HEK293 (cell line): ENCODE measurements at regions not wholly inside any gene's neighbourhood (a gene's known extent, or its start where the extent isn't known, plus 50 kb on each side); places are given as distances from the start of the nearest gene placed in this dataset.

ENCODE experiments used
- CTCF ChIA-PET: fragments of 350-600 bp; formaldehyde crosslinking; extraction: SDS; loops from one replicate; lab custom pipeline; 2021; ENCODE audit warnings: antibody characterized with exemption; lab: Yijun Ruan, JAX
- POLR2A ChIA-PET: fragments of 300-600 bp; formaldehyde crosslinking; extraction: SDS; loops from one replicate; lab custom pipeline; 2020; ENCODE audit warnings: antibody characterized with exemption, inconsistent platforms; lab: Yijun Ruan, JAX
- H3K27ac ChIP-seq: fragments of 200-500 bp; sonication (Bioruptor generic); 2 replicates; pipeline ENCODE4 v1.5.1; 2014; ENCODE audit warnings: low read depth, low read length, control low read depth, inconsistent platforms; ENCODE audit errors: extremely low read depth
- H3K36me3 ChIP-seq, 2 experiments: fragments of 200-500 bp in 1 of 2; sonication (Bioruptor generic) in 1 of 2; 1 replicate in 1 of 2; 2 replicates in 1 of 2; pipeline ENCODE4 v1.5.1; 2014 to 2017; ENCODE audit warnings: inconsistent platforms in 2 of 2, low read length in 2 of 2; ENCODE audit not compliant: control insufficient read depth in 2 of 2, insufficient read depth in 1 of 2
- H3K4me1 ChIP-seq: fragments of 200-500 bp; sonication (Bioruptor generic); 2 replicates; pipeline ENCODE4 v1.5.1; 2014; ENCODE audit warnings: mild to moderate bottlenecking, low read length, inconsistent platforms; ENCODE audit not compliant: control insufficient read depth, insufficient read depth
- H3K4me3 ChIP-seq: 2 replicates; pipeline ENCODE4 v1.5.1; 2011; ENCODE audit warnings: low read depth, mild to moderate bottlenecking, control low read depth, low read length, moderate library complexity
- H3K9me3 ChIP-seq: fragments of 200-500 bp; sonication (Bioruptor generic); 2 replicates; pipeline ENCODE4 v1.5.1; 2014; ENCODE audit warnings: low read depth, low read length, inconsistent platforms; ENCODE audit not compliant: control insufficient read depth, insufficient read depth
- HOXD13 ChIP-seq: sonication (generic); formaldehyde crosslinking; IDR thresholded peaks from 2 replicates; pipeline ENCODE4 v1.8.0; 2022; ENCODE audit warnings: missing genetic modification reagents, borderline replicate concordance
- KLF10 ChIP-seq: fragments of 450-650 bp; IDR thresholded peaks from 2 replicates; pipeline ENCODE4 v1.5.1; 2018; ENCODE audit warnings: missing biosample characterization, mild to moderate bottlenecking, missing genetic modification characterization
- KLF17 ChIP-seq: fragments of 450-650 bp; formaldehyde crosslinking; IDR thresholded peaks from 2 replicates; pipeline ENCODE4 v1.5.1; 2016; ENCODE audit warnings: missing biosample characterization, missing genetic modification characterization
- KLF7 ChIP-seq: fragments of 450-650 bp; formaldehyde crosslinking; IDR thresholded peaks from 2 replicates; pipeline ENCODE4 v1.5.1; 2016; ENCODE audit warnings: missing biosample characterization, missing genetic modification characterization, borderline replicate concordance
- WT1 ChIP-seq: fragments of 450-650 bp; formaldehyde crosslinking; IDR thresholded peaks from 2 replicates; pipeline ENCODE4 v1.5.1; 2016; ENCODE audit warnings: missing biosample characterization, missing genetic modification characterization
- YY2 ChIP-seq: fragments of 450-650 bp; formaldehyde crosslinking; IDR thresholded peaks from 2 replicates; pipeline ENCODE4 v1.5.1; 2016; ENCODE audit warnings: missing biosample characterization, missing genetic modification characterization
- ZBTB17 ChIP-seq: fragments of 450-650 bp; formaldehyde crosslinking; IDR thresholded peaks from 2 replicates; pipeline ENCODE4 v1.5.1; 2016; ENCODE audit warnings: missing biosample characterization, missing genetic modification characterization
- ZFHX2 ChIP-seq: fragments of 450-650 bp; formaldehyde crosslinking; conservative IDR thresholded peaks from 2 replicates; pipeline ENCODE4 v1.5.1; 2016; ENCODE audit warnings: missing biosample characterization, missing genetic modification characterization
- ZFP3 ChIP-seq: fragments of 450-650 bp; formaldehyde crosslinking; IDR thresholded peaks from 2 replicates; pipeline ENCODE4 v1.5.1; 2016; ENCODE audit warnings: low read depth, missing biosample characterization, missing genetic modification characterization
- ZNF10 ChIP-seq: fragments of 450-650 bp; formaldehyde crosslinking; IDR thresholded peaks from 2 replicates; pipeline ENCODE4 v1.5.1; 2017; ENCODE audit warnings: missing biosample characterization, missing genetic modification characterization
- ZNF148 ChIP-seq: fragments of 450-650 bp; formaldehyde crosslinking; IDR thresholded peaks from 2 replicates; pipeline ENCODE4 v1.5.0; 2017; ENCODE audit warnings: missing biosample characterization, missing genetic modification characterization, borderline replicate concordance
- ZNF221 ChIP-seq: fragments of 450-650 bp; formaldehyde crosslinking; IDR thresholded peaks from 2 replicates; pipeline ENCODE4 v1.5.1; 2017; ENCODE audit warnings: missing biosample characterization, missing genetic modification characterization, borderline replicate concordance
- ZNF398 ChIP-seq: fragments of 450-650 bp; formaldehyde crosslinking; IDR thresholded peaks from 2 replicates; pipeline ENCODE4 v1.5.1; 2017; ENCODE audit warnings: missing biosample characterization, missing genetic modification characterization
- ZNF621 ChIP-seq: fragments of 450-650 bp; formaldehyde crosslinking; IDR thresholded peaks from 2 replicates; pipeline ENCODE4 v1.5.1; 2017; ENCODE audit warnings: missing biosample characterization, missing genetic modification characterization
- ZNF629 ChIP-seq: fragments of 450-650 bp; formaldehyde crosslinking; IDR thresholded peaks from 2 replicates; pipeline ENCODE4 v1.5.1; 2017; ENCODE audit warnings: missing biosample characterization, missing genetic modification characterization
- ZNF658 ChIP-seq: fragments of 450-650 bp; formaldehyde crosslinking; IDR thresholded peaks from 2 replicates; pipeline ENCODE4; 2016; ENCODE audit warnings: missing biosample characterization, missing genetic modification characterization
- ZNF777 ChIP-seq: fragments of 450-650 bp; formaldehyde crosslinking; IDR thresholded peaks from 2 replicates; pipeline ENCODE4 v1.5.1; 2017; ENCODE audit warnings: missing biosample characterization, missing genetic modification characterization, borderline replicate concordance
- ZNF792 ChIP-seq: fragments of 450-650 bp; formaldehyde crosslinking; IDR thresholded peaks from 2 replicates; pipeline ENCODE4 v1.5.1; 2016; ENCODE audit warnings: missing biosample characterization, missing genetic modification characterization
- TF ChIP-seq, protein P1 (sequence below): fragments of 450-650 bp; IDR thresholded peaks from 2 replicates; pipeline ENCODE4 v1.5.1; 2018; ENCODE audit warnings: missing biosample characterization, missing genetic modification characterization
- TF ChIP-seq, protein P2 (sequence below): fragments of 450-650 bp; formaldehyde crosslinking; IDR thresholded peaks from 2 replicates; pipeline ENCODE4 v1.5.1; 2016; ENCODE audit warnings: missing biosample characterization, missing genetic modification characterization

- TF ChIP-seq ZNF792 (tag by site-specific recombination) (no peak), KLF10 (tag by site-specific recombination) (no peak)
- TF ChIP-seq, all 188 proteins: peak for 0
These were observed 783.9 kb upstream of the LRRC4C start (continued) for GRCh38 chr11:42243385-42243784.

- Histone ChIP-seq H3K27ac (no peak overlapping the region), H3K9me3 (no peaks in the 10 kb centered on the region), H3K4me3 (no peak overlapping the region), H3K36me3 (no peaks in the 10 kb centered on the region), H3K4me1 (no peaks in the 10 kb centered on the region)
- CTCF ChIA-PET, result no interaction called here
- TF ChIP-seq ZNF221 (tag by site-specific recombination) (no peak), YY2 (tag by site-specific recombination) (no peak), KLF10 (tag by site-specific recombination) (no peak), KLF7 (no peak), ZNF777 (tag by site-specific recombination) (no peak), ZNF10 (tag by site-specific recombination) (no peak), HOXD13 (no peak), ZFHX2 (tag by site-specific recombination) (no peak), ZBTB17 (tag by site-specific recombination) (no peak), ZNF621 (tag by site-specific recombination) (no peak), WT1 (tag by site-specific recombination) (no peak), ZNF398 (tag by site-specific recombination) (no peak), ZFP3 (tag by site-specific recombination) (no peak), ZNF629 (tag by site-specific recombination) (no peak), ZNF658 (no peak), KLF17 (no peak), ZNF148 (tag by site-specific recombination) (no peak)
- TF ChIP-seq, protein P1, sequence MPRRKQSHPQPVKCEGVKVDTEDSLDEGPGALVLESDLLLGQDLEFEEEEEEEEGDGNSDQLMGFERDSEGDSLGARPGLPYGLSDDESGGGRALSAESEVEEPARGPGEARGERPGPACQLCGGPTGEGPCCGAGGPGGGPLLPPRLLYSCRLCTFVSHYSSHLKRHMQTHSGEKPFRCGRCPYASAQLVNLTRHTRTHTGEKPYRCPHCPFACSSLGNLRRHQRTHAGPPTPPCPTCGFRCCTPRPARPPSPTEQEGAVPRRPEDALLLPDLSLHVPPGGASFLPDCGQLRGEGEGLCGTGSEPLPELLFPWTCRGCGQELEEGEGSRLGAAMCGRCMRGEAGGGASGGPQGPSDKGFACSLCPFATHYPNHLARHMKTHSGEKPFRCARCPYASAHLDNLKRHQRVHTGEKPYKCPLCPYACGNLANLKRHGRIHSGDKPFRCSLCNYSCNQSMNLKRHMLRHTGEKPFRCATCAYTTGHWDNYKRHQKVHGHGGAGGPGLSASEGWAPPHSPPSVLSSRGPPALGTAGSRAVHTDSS (tag by site-specific recombination), result no peak
- TF ChIP-seq, protein P2, sequence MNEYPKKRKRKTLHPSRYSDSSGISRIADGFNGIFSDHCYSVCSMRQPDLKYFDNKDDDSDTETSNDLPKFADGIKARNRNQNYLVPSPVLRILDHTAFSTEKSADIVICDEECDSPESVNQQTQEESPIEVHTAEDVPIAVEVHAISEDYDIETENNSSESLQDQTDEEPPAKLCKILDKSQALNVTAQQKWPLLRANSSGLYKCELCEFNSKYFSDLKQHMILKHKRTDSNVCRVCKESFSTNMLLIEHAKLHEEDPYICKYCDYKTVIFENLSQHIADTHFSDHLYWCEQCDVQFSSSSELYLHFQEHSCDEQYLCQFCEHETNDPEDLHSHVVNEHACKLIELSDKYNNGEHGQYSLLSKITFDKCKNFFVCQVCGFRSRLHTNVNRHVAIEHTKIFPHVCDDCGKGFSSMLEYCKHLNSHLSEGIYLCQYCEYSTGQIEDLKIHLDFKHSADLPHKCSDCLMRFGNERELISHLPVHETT (tag by site-specific recombination), result no peak
- POLR2A ChIA-PET, result no interaction called here
These were observed 784.9 kb upstream of the LRRC4C start for GRCh38 chr11:42244376-42244775.
